ENCODE measurements at regions not wholly inside any gene's neighbourhood (a gene's known extent, or its start where the extent isn't known, plus 50 kb on each side); places are given as distances from the start of the nearest gene placed in this dataset.
"Not testable (repeated sequence)": the region's sequence is repeated elsewhere in the genome, so short reads cannot be mapped to it uniquely, and the experiment has no call there.

GRCh38 chr12:75855360-75855759 lies 176.2 kb downstream of the PHLDA1 start:
- H3K4me3 ChIP-seq (ENCODE audit: low read length in 3 of 3), result no peak overlapping the region
- no peaks in the 10 kb centered on the region for H3K36me3 ChIP-seq (ENCODE audit: control insufficient read depth in 3 of 3, insufficient read depth in 3 of 3, low read length in 3 of 3)
- peaks cover 4 to 5% (median 4%) of the 10 kb centered on the region in 3 donors for H3K4me1 ChIP-seq (ENCODE audit: control insufficient read depth in 3 of 3, insufficient read depth in 3 of 3, low read length in 3 of 3)
- no peak overlapping the region for H3K27ac ChIP-seq (ENCODE audit: low read depth, low read length)
- no peak overlapping the region for H3K9ac ChIP-seq (ENCODE audit: low read depth in 1 of 3, low read length in 3 of 3)
- no peaks in the 10 kb centered on the region for H3K27me3 ChIP-seq (ENCODE audit: control insufficient read depth in 3 of 3, insufficient read depth in 3 of 3, low read length in 3 of 3)
- H3K9me3 ChIP-seq (ENCODE audit: control insufficient read depth in 3 of 3, low read length in 3 of 3), result no peaks in the 10 kb centered on the region

GRCh38 chr12:75854681-75855309 lies 176.8 kb downstream of the PHLDA1 start:
- no peak overlapping the region for H3K4me3 ChIP-seq (ENCODE audit: low read length in 3 of 3)
- H3K9ac ChIP-seq (ENCODE audit: low read depth in 1 of 3, low read length in 3 of 3), result no peak overlapping the region
- H3K9me3 ChIP-seq (ENCODE audit: control insufficient read depth in 3 of 3, low read length in 3 of 3), result no peaks in the 10 kb centered on the region
- no peaks in the 10 kb centered on the region for H3K36me3 ChIP-seq (ENCODE audit: control insufficient read depth in 3 of 3, insufficient read depth in 3 of 3, low read length in 3 of 3)
- no peaks in the 10 kb centered on the region for H3K27me3 ChIP-seq (ENCODE audit: control insufficient read depth in 3 of 3, insufficient read depth in 3 of 3, low read length in 3 of 3)
- peaks cover 2 to 5% (median 4%) of the 10 kb centered on the region in 3 donors for H3K4me1 ChIP-seq (ENCODE audit: control insufficient read depth in 3 of 3, insufficient read depth in 3 of 3, low read length in 3 of 3)
- no peak overlapping the region for H3K27ac ChIP-seq (ENCODE audit: low read depth, low read length)

DNA sequence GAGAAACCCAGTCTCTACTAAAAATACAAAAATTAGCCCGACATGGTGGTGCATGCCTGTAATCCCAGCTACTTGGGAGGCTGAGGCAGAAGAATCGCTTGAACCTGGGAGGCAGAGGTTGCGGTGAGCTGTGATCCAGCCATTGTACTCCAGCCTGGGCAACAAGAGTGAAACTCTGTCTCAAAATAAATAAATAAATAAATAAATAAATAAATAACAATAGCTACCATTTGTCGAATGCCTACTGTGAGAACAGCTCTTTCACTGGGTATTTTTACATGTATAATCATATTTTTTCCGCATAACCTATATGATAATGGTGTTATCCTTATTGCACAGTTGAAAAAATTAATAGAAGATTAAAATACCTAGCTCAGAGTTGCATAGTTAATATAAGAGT lies 177.4 kb downstream of the PHLDA1 start:
- not testable (repeated sequence) for H3K4me3 ChIP-seq (ENCODE audit: low read length in 3 of 3); H3K27me3 ChIP-seq (ENCODE audit: control insufficient read depth in 3 of 3, insufficient read depth in 3 of 3, low read length in 3 of 3); H3K9me3 ChIP-seq (ENCODE audit: control insufficient read depth in 3 of 3, low read length in 3 of 3); H3K4me1 ChIP-seq (ENCODE audit: control insufficient read depth in 3 of 3, insufficient read depth in 3 of 3, low read length in 3 of 3); H3K36me3 ChIP-seq (ENCODE audit: control insufficient read depth in 3 of 3, insufficient read depth in 3 of 3, low read length in 3 of 3); H3K27ac ChIP-seq (ENCODE audit: low read depth, low read length); H3K9ac ChIP-seq (ENCODE audit: low read depth in 1 of 3, low read length in 3 of 3)

- no peaks in the 10 kb centered on the region for H3K9me3 ChIP-seq (ENCODE audit: control insufficient read depth in 3 of 3, low read length in 3 of 3)
- H3K4me1 ChIP-seq (ENCODE audit: control insufficient read depth in 3 of 3, insufficient read depth in 3 of 3, low read length in 3 of 3), result peaks cover 5 to 6% (median 5%) of the 10 kb centered on the region in 3 donors
- no peak overlapping the region for H3K4me3 ChIP-seq (ENCODE audit: low read length in 3 of 3)
- H3K27me3 ChIP-seq (ENCODE audit: control insufficient read depth in 3 of 3, insufficient read depth in 3 of 3, low read length in 3 of 3), result no peaks in the 10 kb centered on the region
- H3K36me3 ChIP-seq (ENCODE audit: control insufficient read depth in 3 of 3, insufficient read depth in 3 of 3, low read length in 3 of 3), result no peaks in the 10 kb centered on the region
- H3K9ac ChIP-seq (ENCODE audit: low read depth in 1 of 3, low read length in 3 of 3), result no peak overlapping the region
- no peak overlapping the region for H3K27ac ChIP-seq (ENCODE audit: low read depth, low read length)
Measured at GRCh38 chr12:75853626-75854025, 177.9 kb downstream of the PHLDA1 start.

DNA sequence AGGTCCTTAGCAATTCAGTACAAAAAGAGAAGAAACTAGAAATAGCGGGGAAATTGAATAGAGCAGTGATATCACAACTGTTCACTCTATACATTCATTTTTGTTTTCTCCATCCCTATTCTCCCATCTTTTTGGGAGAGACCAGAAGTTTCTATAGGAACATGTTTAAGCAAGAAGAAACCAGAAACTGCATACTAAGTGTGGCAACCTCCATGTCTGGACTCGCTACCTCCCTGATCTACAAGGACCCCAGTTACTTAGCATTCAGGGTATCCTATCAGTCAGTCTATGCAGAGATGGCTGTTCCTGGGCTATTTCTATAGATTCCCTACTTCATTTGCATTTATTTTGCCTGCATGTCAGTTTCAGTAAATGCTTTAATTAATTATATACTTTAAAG lies 178.6 kb downstream of the PHLDA1 start:
- H3K4me1 ChIP-seq (ENCODE audit: control insufficient read depth in 3 of 3, insufficient read depth in 3 of 3, low read length in 3 of 3), result peaks cover 5 to 6% (median 5%) of the 10 kb centered on the region in 3 donors
- no peaks in the 10 kb centered on the region for H3K9me3 ChIP-seq (ENCODE audit: control insufficient read depth in 3 of 3, low read length in 3 of 3)
- H3K27me3 ChIP-seq (ENCODE audit: control insufficient read depth in 3 of 3, insufficient read depth in 3 of 3, low read length in 3 of 3), result no peaks in the 10 kb centered on the region
- no peak overlapping the region for H3K9ac ChIP-seq (ENCODE audit: low read depth in 1 of 3, low read length in 3 of 3)
- no peaks in the 10 kb centered on the region for H3K36me3 ChIP-seq (ENCODE audit: control insufficient read depth in 3 of 3, insufficient read depth in 3 of 3, low read length in 3 of 3)
- H3K27ac ChIP-seq (ENCODE audit: low read depth, low read length), result no peak overlapping the region
- no peak overlapping the region for H3K4me3 ChIP-seq (ENCODE audit: low read length in 3 of 3)

DNA sequence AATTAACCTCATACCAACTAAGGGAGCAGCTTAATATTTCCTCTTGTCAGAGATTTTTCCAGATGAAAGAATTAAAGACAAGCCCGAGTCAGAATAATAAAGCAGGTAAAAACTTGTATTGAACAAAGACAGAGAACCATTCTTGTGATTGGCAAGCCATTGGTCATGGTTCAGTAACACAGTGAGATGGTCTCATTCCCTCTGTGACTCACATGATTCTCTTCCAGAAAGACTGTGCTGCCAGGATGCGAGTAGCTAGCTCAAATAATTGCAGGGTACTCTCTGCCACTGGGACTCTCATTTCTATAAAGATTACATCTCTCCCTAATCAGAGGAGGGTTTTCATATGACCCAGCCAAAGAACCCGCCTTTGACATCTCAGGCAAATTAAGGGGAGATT lies 179.4 kb downstream of the PHLDA1 start:
- Histone ChIP-seq H3K27ac (ENCODE audit: low read depth, low read length) (no peak overlapping the region), H3K4me3 (ENCODE audit: low read length in 3 of 3) (no peak overlapping the region), H3K9me3 (ENCODE audit: control insufficient read depth in 3 of 3, low read length in 3 of 3) (no peaks in the 10 kb centered on the region), H3K9ac (ENCODE audit: low read depth in 1 of 3, low read length in 3 of 3) (no peak overlapping the region), H3K27me3 (ENCODE audit: control insufficient read depth in 3 of 3, insufficient read depth in 3 of 3, low read length in 3 of 3) (no peaks in the 10 kb centered on the region), H3K4me1 (ENCODE audit: control insufficient read depth in 3 of 3, insufficient read depth in 3 of 3, low read length in 3 of 3) (peaks cover 5 to 6% (median 5%) of the 10 kb centered on the region in 3 donors), H3K36me3 (ENCODE audit: control insufficient read depth in 3 of 3, insufficient read depth in 3 of 3, low read length in 3 of 3) (no peaks in the 10 kb centered on the region)

DNA sequence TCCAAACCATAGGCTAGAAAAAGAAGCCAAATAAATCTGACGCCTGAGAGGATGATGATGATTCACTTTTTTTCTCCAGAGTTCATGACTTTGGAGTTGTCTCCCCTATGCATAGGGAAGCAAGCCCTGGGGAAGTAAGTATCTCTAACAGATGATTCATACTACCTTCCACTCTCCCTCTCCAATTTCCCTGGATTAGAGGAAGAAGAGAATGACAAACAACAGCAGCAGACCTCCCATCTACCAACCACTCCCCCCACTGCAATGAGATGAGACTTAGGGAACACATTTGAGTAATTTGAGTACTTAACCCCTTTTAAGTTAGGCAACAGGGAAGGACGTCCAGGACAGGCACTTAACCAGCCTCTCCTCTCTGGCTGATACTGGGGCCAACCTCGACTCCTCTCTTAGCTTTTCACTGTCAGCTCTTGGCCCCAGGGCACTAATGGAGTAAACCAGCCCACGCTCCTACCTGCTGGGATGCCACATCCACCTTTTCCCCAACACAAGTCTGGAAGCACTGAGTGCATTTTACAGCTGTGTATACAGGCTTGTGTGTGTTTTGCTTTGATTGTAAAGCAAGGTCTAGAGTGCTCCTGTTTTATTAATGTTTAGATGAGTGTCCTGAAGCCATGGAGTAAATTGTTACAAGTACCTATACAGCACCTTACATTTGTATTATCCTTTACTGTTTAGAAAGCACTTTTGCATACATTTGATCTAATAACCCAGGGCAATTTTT lies 180.7 kb downstream of the PHLDA1 start:
- no peaks in the 10 kb centered on the region for H3K9me3 ChIP-seq (ENCODE audit: control insufficient read depth in 3 of 3, low read length in 3 of 3)
- H3K9ac ChIP-seq (ENCODE audit: low read depth in 1 of 3, low read length in 3 of 3), result no peak overlapping the region
- H3K4me3 ChIP-seq (ENCODE audit: low read length in 3 of 3), result no peak overlapping the region
- no peaks in the 10 kb centered on the region for H3K36me3 ChIP-seq (ENCODE audit: control insufficient read depth in 3 of 3, insufficient read depth in 3 of 3, low read length in 3 of 3)
- no peaks in the 10 kb centered on the region for H3K27me3 ChIP-seq (ENCODE audit: control insufficient read depth in 3 of 3, insufficient read depth in 3 of 3, low read length in 3 of 3)
- no peak overlapping the region for H3K27ac ChIP-seq (ENCODE audit: low read depth, low read length)
- H3K4me1 ChIP-seq (ENCODE audit: control insufficient read depth in 3 of 3, insufficient read depth in 3 of 3, low read length in 3 of 3), result peaks cover 5 to 6% (median 5%) of the 10 kb centered on the region in 3 donors

GRCh38 chr12:75848961-75849360 lies 182.6 kb downstream of the PHLDA1 start:
- Histone ChIP-seq H3K36me3 (ENCODE audit: control insufficient read depth in 3 of 3, insufficient read depth in 3 of 3, low read length in 3 of 3) (no peaks in the 10 kb centered on the region), H3K27ac (ENCODE audit: low read depth, low read length) (no peak overlapping the region), H3K4me3 (ENCODE audit: low read length in 3 of 3) (no peak overlapping the region), H3K4me1 (ENCODE audit: control insufficient read depth in 3 of 3, insufficient read depth in 3 of 3, low read length in 3 of 3) (peaks cover 5 to 6% (median 5%) of the 10 kb centered on the region in 3 donors), H3K27me3 (ENCODE audit: control insufficient read depth in 3 of 3, insufficient read depth in 3 of 3, low read length in 3 of 3) (no peaks in the 10 kb centered on the region), H3K9me3 (ENCODE audit: control insufficient read depth in 3 of 3, low read length in 3 of 3) (no peaks in the 10 kb centered on the region), H3K9ac (ENCODE audit: low read depth in 1 of 3, low read length in 3 of 3) (no peak overlapping the region)

GRCh38 chr12:75848431-75848925 lies 183.1 kb downstream of the PHLDA1 start:
- H3K27me3 ChIP-seq (ENCODE audit: control insufficient read depth in 3 of 3, insufficient read depth in 3 of 3, low read length in 3 of 3), result no peaks in the 10 kb centered on the region
- H3K4me3 ChIP-seq (ENCODE audit: low read length in 3 of 3), result no peak overlapping the region
- no peaks in the 10 kb centered on the region for H3K36me3 ChIP-seq (ENCODE audit: control insufficient read depth in 3 of 3, insufficient read depth in 3 of 3, low read length in 3 of 3)
- H3K4me1 ChIP-seq (ENCODE audit: control insufficient read depth in 3 of 3, insufficient read depth in 3 of 3, low read length in 3 of 3), result peaks cover 5 to 6% (median 5%) of the 10 kb centered on the region in 3 donors
- H3K9me3 ChIP-seq (ENCODE audit: control insufficient read depth in 3 of 3, low read length in 3 of 3), result no peaks in the 10 kb centered on the region
- no peak overlapping the region for H3K27ac ChIP-seq (ENCODE audit: low read depth, low read length)
- no peak overlapping the region for H3K9ac ChIP-seq (ENCODE audit: low read depth in 1 of 3, low read length in 3 of 3)

GRCh38 chr12:75846102-75846501 lies 185.5 kb downstream of the PHLDA1 start:
- Histone ChIP-seq H3K36me3 (ENCODE audit: control insufficient read depth in 3 of 3, insufficient read depth in 3 of 3, low read length in 3 of 3) (no peaks in the 10 kb centered on the region), H3K4me3 (ENCODE audit: low read length in 3 of 3) (no peak overlapping the region), H3K27me3 (ENCODE audit: control insufficient read depth in 3 of 3, insufficient read depth in 3 of 3, low read length in 3 of 3) (no peaks in the 10 kb centered on the region), H3K9ac (ENCODE audit: low read depth in 1 of 3, low read length in 3 of 3) (no peak overlapping the region), H3K27ac (ENCODE audit: low read depth, low read length) (no peak overlapping the region), H3K9me3 (ENCODE audit: control insufficient read depth in 3 of 3, low read length in 3 of 3) (no peaks in the 10 kb centered on the region), H3K4me1 (ENCODE audit: control insufficient read depth in 3 of 3, insufficient read depth in 3 of 3, low read length in 3 of 3) (peaks cover 4 to 7% (median 6%) of the 10 kb centered on the region in 3 donors)
